ENCODE measurements at regions not wholly inside any gene's neighbourhood (a gene's known extent, or its start where the extent isn't known, plus 50 kb on each side); places are given as distances from the start of the nearest gene placed in this dataset.

DNA sequence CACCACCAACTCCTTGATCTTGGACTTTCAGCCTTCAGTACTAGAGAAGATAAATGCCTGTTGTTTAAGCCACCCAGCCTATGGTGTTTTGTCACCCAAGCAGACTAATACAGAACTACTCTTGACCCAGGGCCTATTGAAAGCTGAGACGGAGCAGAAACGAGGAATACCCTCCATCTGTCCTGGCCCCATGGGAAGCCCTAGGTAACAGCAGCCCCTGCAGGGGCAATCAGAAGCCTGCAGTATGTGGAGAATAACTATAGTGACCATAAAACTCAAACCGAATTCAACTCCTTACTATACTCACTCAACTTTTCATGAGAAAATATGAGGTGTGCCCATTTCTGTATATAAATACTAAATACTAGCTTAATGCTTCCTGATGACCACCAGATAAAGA, 307.4 kb downstream of the NUAK1 start:
- no peak for TF ChIP-seq POLR2A (IDR thresholded peaks at IDR 0.05)
- TF ChIP-seq, protein P1, sequence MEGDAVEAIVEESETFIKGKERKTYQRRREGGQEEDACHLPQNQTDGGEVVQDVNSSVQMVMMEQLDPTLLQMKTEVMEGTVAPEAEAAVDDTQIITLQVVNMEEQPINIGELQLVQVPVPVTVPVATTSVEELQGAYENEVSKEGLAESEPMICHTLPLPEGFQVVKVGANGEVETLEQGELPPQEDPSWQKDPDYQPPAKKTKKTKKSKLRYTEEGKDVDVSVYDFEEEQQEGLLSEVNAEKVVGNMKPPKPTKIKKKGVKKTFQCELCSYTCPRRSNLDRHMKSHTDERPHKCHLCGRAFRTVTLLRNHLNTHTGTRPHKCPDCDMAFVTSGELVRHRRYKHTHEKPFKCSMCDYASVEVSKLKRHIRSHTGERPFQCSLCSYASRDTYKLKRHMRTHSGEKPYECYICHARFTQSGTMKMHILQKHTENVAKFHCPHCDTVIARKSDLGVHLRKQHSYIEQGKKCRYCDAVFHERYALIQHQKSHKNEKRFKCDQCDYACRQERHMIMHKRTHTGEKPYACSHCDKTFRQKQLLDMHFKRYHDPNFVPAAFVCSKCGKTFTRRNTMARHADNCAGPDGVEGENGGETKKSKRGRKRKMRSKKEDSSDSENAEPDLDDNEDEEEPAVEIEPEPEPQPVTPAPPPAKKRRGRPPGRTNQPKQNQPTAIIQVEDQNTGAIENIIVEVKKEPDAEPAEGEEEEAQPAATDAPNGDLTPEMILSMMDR (IDR thresholded peaks at IDR 0.05) = no peak
- TF ChIP-seq POLR2AphosphoS5 (IDR thresholded peaks at IDR 0.05) = no peak

DNA sequence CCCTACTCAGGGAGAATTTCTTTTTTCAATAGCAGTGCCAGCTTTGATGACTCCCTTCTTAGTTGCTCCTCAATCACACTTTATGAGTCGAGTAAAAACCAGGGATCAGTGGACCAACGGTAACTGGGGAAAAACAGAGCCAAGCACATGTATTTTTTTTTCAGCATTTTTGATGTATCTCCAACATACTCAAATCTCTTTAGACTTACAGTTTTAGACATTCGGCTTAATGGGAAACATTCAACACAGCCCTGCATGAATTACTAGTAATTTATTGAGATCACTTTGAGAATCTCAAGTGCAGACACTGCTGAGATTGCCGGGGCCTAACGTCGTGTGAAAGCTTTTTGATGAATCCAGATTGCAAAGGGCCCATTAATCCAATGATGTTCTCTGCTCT, 306.7 kb downstream of the NUAK1 start:
- no peak overlapping the region for H3K27ac ChIP-seq
- intact Hi-C loops (cut with DNase I) = no loop called here
- DNase-seq (ENCODE audit: low spot score) = no peak
- H3K4me1 ChIP-seq (replicated peaks) = no peaks in the 10 kb centered on the region
- WGBS = 96% methylated on average over 6 of the region's 6 CpGs
- no peak for TF ChIP-seq POLR2A (IDR thresholded peaks at IDR 0.05)
- TF ChIP-seq, protein P1 (IDR thresholded peaks at IDR 0.05) = no peak
- no peak for TF ChIP-seq POLR2AphosphoS5 (IDR thresholded peaks at IDR 0.05)
- H3K9me3 ChIP-seq = no peaks in the 10 kb centered on the region
- H3K27me3 ChIP-seq (replicated peaks; ENCODE audit: insufficient read depth) = no peaks in the 10 kb centered on the region
- no peak overlapping the region for H3K4me3 ChIP-seq
- no peaks in the 10 kb centered on the region for H3K36me3 ChIP-seq

More for the DNA sequence above, 307.4 kb downstream of the NUAK1 start:
- DNase-seq (ENCODE audit: low spot score) = no peak
- H3K27ac ChIP-seq = no peak overlapping the region
- intact Hi-C loops (cut with DNase I) = no loop called here
- H3K36me3 ChIP-seq = no peaks in the 10 kb centered on the region
- H3K4me1 ChIP-seq (replicated peaks) = no peaks in the 10 kb centered on the region
- H3K9me3 ChIP-seq = no peaks in the 10 kb centered on the region
- H3K4me3 ChIP-seq = no peak overlapping the region
- H3K27me3 ChIP-seq (replicated peaks; ENCODE audit: insufficient read depth) = no peaks in the 10 kb centered on the region
- WGBS = 97% methylated on average over 3 of the region's 3 CpGs

DNA sequence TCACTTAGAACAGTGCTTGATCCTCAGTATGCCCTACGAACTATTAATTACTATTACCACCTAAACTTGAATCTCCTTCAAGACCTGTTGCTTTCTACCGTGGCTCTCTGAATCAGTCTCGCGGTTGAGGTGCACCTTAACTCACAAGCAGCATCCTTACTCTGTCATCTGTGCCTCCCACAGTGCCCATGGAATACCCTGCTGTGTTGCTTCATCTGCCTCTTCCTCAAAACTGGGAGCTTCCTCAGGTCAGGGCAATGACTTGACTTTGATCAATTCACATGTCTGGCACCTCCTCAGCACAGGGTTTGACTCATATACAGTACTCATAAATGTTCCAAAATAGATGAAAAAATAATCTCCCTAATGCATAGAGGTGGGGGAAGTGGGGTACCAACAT, 305.9 kb downstream of the NUAK1 start:
- Histone ChIP-seq H3K9me3 (no peaks in the 10 kb centered on the region), H3K4me1 (replicated peaks) (no peaks in the 10 kb centered on the region), H3K27me3 (replicated peaks; ENCODE audit: insufficient read depth) (no peaks in the 10 kb centered on the region), H3K36me3 (no peaks in the 10 kb centered on the region), H3K27ac (no peak overlapping the region), H3K4me3 (no peak overlapping the region)
- TF ChIP-seq, protein P1 (IDR thresholded peaks at IDR 0.05) = no peak
- no peak for TF ChIP-seq POLR2A (IDR thresholded peaks at IDR 0.05)
- TF ChIP-seq POLR2AphosphoS5 (IDR thresholded peaks at IDR 0.05) = no peak
- DNase-seq (ENCODE audit: low spot score) = no peak
- WGBS = 97% methylated on average over 4 of the region's 4 CpGs
- intact Hi-C loops (cut with DNase I) = no loop called here

DNA sequence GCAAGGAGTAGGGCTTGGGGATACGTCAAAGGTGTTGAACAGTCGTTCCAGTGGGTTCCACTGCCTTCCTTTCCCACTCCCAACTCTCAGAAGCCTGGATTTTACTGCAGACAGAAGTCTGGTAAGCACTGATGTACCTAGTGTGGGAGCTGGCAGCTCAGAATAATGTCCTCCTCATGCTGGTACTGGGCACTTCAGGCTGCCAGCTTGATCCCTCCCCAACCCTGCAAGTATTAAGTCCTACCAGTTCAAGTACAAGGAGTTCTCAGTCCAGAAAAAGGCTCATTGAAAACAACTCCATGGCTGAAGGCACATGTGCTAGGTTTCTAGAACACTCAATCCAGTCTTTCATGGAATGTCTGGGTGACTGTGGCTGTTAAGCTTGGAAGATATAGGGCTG, 304.3 kb downstream of the NUAK1 start:
- no peak overlapping the region for H3K27ac ChIP-seq
- WGBS = 90% methylated on average over 2 of the region's 2 CpGs
- TF ChIP-seq POLR2AphosphoS5 (IDR thresholded peaks at IDR 0.05) (no peak), POLR2A (IDR thresholded peaks at IDR 0.05) (no peak)
- TF ChIP-seq, protein P1 (IDR thresholded peaks at IDR 0.05) = no peak
- no peak for DNase-seq (ENCODE audit: low spot score)
- H3K4me1 ChIP-seq (replicated peaks) = no peaks in the 10 kb centered on the region
- intact Hi-C loops (cut with DNase I) = no loop called here
- H3K36me3 ChIP-seq = no peaks in the 10 kb centered on the region
- H3K4me3 ChIP-seq = no peak overlapping the region
- no peaks in the 10 kb centered on the region for H3K9me3 ChIP-seq
- H3K27me3 ChIP-seq (replicated peaks; ENCODE audit: insufficient read depth) = no peaks in the 10 kb centered on the region

DNA sequence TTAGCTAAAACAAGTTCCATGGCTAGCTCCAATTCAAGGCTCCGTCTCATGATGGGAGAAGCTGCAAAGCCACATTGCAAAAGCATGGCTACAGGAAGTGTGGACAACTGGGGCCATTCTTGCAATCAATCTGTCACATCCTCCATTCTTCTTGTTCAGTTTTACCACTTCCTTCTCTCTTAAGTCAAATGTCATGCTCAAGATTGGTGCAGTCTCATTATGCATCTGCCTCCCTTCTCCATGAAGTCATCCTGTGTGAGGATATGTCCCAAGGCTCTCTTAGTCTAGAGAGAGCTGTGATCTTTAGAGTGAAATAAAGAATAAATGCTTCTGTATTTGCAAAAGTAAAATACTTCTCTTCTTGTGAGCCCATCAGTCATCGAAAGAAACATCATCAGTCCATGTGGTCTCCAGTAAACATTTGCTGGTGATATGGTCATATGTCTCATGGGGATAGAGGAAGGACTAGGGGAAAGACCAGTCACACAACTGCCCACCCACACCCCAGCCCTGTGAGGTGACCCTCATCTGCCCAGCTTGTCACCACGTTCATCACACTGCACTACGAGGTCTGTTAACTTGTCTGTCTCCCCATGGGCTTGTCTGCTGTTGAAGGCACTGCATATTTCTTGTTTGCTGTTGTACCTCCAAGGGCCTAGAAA, 303.0 kb downstream of the NUAK1 start:
- DNase-seq (ENCODE audit: low spot score) = no peak
- no peaks in the 10 kb centered on the region for H3K4me1 ChIP-seq (replicated peaks)
- intact Hi-C loops (cut with DNase I) = no loop called here
- no peaks in the 10 kb centered on the region for H3K36me3 ChIP-seq
- no peaks in the 10 kb centered on the region for H3K27me3 ChIP-seq (replicated peaks; ENCODE audit: insufficient read depth)
- TF ChIP-seq, protein P1 (IDR thresholded peaks at IDR 0.05) = no peak
- no peak for TF ChIP-seq POLR2A (IDR thresholded peaks at IDR 0.05)
- no peak for TF ChIP-seq POLR2AphosphoS5 (IDR thresholded peaks at IDR 0.05)
- H3K4me3 ChIP-seq = no peak overlapping the region
- H3K27ac ChIP-seq = no peak overlapping the region
- 92% methylated on average over 4 of the region's 4 CpGs for WGBS
- no peaks in the 10 kb centered on the region for H3K9me3 ChIP-seq
